WI38 (cell line): ENCODE measurements at regions not wholly inside any gene's neighbourhood (a gene's known extent, or its start where the extent isn't known, plus 50 kb on each side); places are given as distances from the start of the nearest gene placed in this dataset.

Experiments used
- H3K4me3 ChIP-seq: 2 replicates; pipeline ENCODE4 v1.5.1; 2011; ENCODE audit warnings: low read depth, mild to moderate bottlenecking, control low read depth, low read length
- CTCF ChIP-seq: IDR thresholded peaks from 2 replicates; pipeline ENCODE4 v1.5.1; 2012; ENCODE audit warnings: low read depth, mild to moderate bottlenecking, control low read depth, low read length

- no peak overlapping the region for H3K4me3 ChIP-seq
- TF ChIP-seq CTCF, result no peak
Measured at GRCh38 chr10:63901228-63901627, 380.0 kb downstream of the REEP3 start.

- H3K4me3 ChIP-seq, result no peak overlapping the region
- no peak for TF ChIP-seq CTCF
Measured at GRCh38 chr10:63901881-63902280, 380.7 kb downstream of the REEP3 start.

- no peak for TF ChIP-seq CTCF
- H3K4me3 ChIP-seq, result no peak overlapping the region
Measured at GRCh38 chr10:63910806-63911205, 389.6 kb downstream of the REEP3 start.

DNA sequence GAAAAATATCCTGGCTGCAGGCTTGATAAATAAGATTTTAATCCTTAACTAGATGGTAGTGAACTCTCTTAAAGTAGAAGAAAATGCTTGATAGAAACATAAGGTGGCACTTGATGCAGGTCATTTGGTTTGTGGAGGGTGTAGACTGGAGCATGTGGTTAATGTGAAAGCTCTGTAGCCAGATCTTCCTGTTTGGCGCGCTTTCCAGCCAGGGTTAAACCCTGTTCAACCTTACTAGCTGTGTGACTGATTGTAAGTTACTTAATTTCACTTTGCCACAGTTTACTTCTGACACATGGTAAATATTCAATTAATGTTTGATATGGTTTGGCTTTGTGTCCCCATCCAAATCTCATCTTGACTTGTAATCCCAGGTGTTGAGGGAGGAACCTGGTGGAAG is 394.0 kb downstream of the REEP3 start:
- TF ChIP-seq CTCF, result no peak
- no peak overlapping the region for H3K4me3 ChIP-seq

DNA sequence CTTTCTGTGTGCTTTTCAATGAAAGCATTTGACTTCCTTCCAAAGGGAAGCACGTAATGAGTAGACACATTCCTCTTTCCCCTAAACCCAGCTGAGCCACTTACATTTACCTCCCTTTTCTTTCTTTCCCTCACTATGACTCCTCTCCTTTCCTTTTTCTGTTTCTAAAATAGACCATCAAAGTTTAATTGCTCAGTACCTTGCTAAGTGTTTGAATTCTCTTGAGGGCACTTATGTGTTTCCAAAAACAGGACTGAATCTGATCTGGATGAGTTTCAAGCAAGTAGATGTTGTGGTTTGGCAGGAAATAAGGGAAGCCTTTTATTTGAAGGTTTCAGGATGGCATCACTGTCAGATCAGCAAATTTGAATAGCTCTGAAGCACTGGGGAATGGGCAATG is 396.2 kb downstream of the REEP3 start:
- no peak for TF ChIP-seq CTCF
- no peak overlapping the region for H3K4me3 ChIP-seq

DNA sequence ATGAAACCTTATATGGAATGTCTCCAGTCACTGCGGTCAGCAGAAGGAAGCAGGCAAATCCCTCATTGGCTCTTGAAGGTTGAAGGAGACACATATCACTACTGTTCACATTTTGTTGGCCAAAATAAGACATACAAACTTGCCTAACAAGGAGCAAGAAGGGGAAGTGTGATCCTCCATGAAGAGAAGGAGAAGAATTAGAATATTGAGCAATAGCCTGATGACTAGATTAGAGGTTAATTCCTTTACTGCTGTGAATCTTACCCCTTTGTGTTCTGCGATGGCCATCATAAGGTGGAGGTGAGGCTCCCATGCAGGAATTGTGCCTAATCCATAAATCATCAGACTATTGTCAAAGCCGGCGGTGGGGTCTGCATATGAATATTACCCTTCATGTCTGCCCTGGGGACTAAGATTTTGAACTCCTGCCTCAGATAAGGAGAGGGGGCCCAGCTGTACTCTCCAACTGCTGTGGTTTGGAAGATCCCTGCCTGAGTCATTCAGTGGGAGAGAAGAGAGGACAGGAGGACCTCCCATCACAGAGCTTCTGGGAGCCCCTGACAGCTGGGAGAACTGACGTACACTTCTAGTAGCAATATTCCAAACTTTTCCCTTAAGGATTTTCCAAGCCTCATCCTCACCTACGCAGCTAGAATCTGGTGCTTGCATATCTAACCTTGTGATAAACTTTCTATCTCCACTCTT is 398.5 kb downstream of the REEP3 start:
- H3K4me3 ChIP-seq, result no peak overlapping the region
- TF ChIP-seq CTCF, result no peak

DNA sequence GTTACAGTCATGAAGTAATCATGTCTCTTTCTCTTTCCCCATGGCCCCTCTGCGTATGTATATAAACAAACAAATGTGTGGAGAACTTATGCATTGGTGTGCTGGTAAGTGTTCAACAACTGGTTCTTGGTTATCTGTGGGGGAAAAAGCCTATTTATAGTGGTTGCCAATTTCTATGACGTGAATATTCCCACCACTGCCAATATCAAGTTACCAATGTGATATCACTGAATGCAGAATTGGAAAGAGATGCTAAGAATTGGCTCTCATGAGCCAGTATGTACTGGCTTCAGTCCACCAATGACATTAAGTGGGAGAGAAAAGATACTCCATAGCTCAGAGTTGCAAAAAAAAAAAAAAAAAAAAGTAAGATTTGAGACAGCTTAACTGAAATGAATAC is 399.7 kb downstream of the REEP3 start:
- no peak for TF ChIP-seq CTCF
- H3K4me3 ChIP-seq, result no peak overlapping the region
